ENCODE measurements at regions not wholly inside any gene's neighbourhood (a gene's known extent, or its start where the extent isn't known, plus 50 kb on each side); places are given as distances from the start of the nearest gene placed in this dataset.
A peak's percentile ranks its signal among the peaks of the same experiment; 100 is the strongest.

GRCh38 chr10:76641215-76641614 lies 996.4 kb downstream of the KCNMA1 start:
- no peaks in the 10 kb centered on the region for H3K36me3 ChIP-seq
- TF ChIP-seq CTCF (IDR thresholded peaks at IDR 0.05) = no peak
- TF ChIP-seq POLR2A (IDR thresholded peaks at IDR 0.05) = no peak
- TF ChIP-seq POLR2AphosphoS5 (IDR thresholded peaks at IDR 0.05) = no peak
- no peak for TF ChIP-seq EP300 (IDR thresholded peaks at IDR 0.05)

GRCh38 chr10:76640806-76641205 lies 996.8 kb downstream of the KCNMA1 start:
- peak in 1 of 2 donors; percentile 69 for DNase-seq
- Histone ChIP-seq H3K9me3 (no peaks in the 10 kb centered on the region), H3K36me3 (no peaks in the 10 kb centered on the region), H3K27me3 (no peaks in the 10 kb centered on the region), H3K4me3 (no peak overlapping the region), H3K27ac (no peak overlapping the region), H3K4me1 (peaks cover 0 to 26% (median 0%) of the 10 kb centered on the region in 4 donors)
- TF ChIP-seq EP300 (IDR thresholded peaks at IDR 0.05) (no peak), POLR2AphosphoS5 (IDR thresholded peaks at IDR 0.05) (no peak), CTCF (IDR thresholded peaks at IDR 0.05) (no peak), POLR2A (IDR thresholded peaks at IDR 0.05) (no peak)
- intact Hi-C loops (cut with DNase I; ENCODE audit: low total_unique reads) = no loop called here
- 68 to 87% (median 71%) methylated on average over 5 of the region's 5 CpGs for WGBS, 5 donors

More at GRCh38 chr10:76641215-76641614, 996.4 kb downstream of the KCNMA1 start:
- no peaks in the 10 kb centered on the region for H3K27me3 ChIP-seq
- DNase-seq = no peak
- H3K4me1 ChIP-seq = peaks cover 0 to 26% (median 0%) of the 10 kb centered on the region in 4 donors
- intact Hi-C loops (cut with DNase I; ENCODE audit: low total_unique reads) = no loop called here
- H3K4me3 ChIP-seq = no peak overlapping the region
- no peaks in the 10 kb centered on the region for H3K9me3 ChIP-seq
- no peak overlapping the region for H3K27ac ChIP-seq

- intact Hi-C loops (cut with DNase I; ENCODE audit: low total_unique reads) = no loop called here
- peaks cover 0 to 10% (median 0%) of the 10 kb centered on the region in 4 donors for H3K4me1 ChIP-seq
- no peaks in the 10 kb centered on the region for H3K9me3 ChIP-seq
- no peaks in the 10 kb centered on the region for H3K27me3 ChIP-seq
- no peak overlapping the region for H3K4me3 ChIP-seq
- no peak overlapping the region for H3K27ac ChIP-seq
- WGBS, 5 donors = 76 to 94% (median 84%) methylated on average over 1 of the region's 1 CpG
- peak; percentile 37 to 70 for DNase-seq
- no peaks in the 10 kb centered on the region for H3K36me3 ChIP-seq
- TF ChIP-seq EP300 (IDR thresholded peaks at IDR 0.05) (no peak), CTCF (IDR thresholded peaks at IDR 0.05) (peak in 3 of 7 experiments; percentile 18 to 23 (median 22))
These were observed 1004.9 kb downstream of the KCNMA1 start for GRCh38 chr10:76632767-76633051.

GRCh38 chr10:76631884-76632766 lies 1005.5 kb downstream of the KCNMA1 start:
- no peak overlapping the region for H3K27ac ChIP-seq
- TF ChIP-seq POLR2AphosphoS5 (IDR thresholded peaks at IDR 0.05) (no peak), EP300 (IDR thresholded peaks at IDR 0.05) (no peak), POLR2A (IDR thresholded peaks at IDR 0.05) (no peak), CTCF (IDR thresholded peaks at IDR 0.05) (no peak)
- H3K36me3 ChIP-seq = no peaks in the 10 kb centered on the region
- 38 to 51% (median 40%) methylated on average over 16 of the region's 16 CpGs for WGBS, 5 donors
- intact Hi-C loops (cut with DNase I; ENCODE audit: low total_unique reads) = no loop called here
- H3K4me3 ChIP-seq = no peak overlapping the region
- no peaks in the 10 kb centered on the region for H3K9me3 ChIP-seq
- H3K27me3 ChIP-seq = no peaks in the 10 kb centered on the region
- peak in 1 of 2 donors; percentile 53 for DNase-seq
- peaks cover 0 to 10% (median 0%) of the 10 kb centered on the region in 4 donors for H3K4me1 ChIP-seq
